Stimulated activated CD4-positive, alpha-beta T cell treated with anti-CD3 and anti-CD28 coated beads, TNF-alpha, amount 100 ng/mL, for 24 hours (primary cell): ENCODE measurements at regions not wholly inside any gene's neighbourhood (a gene's known extent, or its start where the extent isn't known, plus 50 kb on each side); places are given as distances from the start of the nearest gene placed in this dataset.

ENCODE experiments used
- DNase-seq, 3 experiments: peaks; one replicate each; pipeline ENCODE4 v3.0.0-alpha.2; 2020; ENCODE audit warnings: low read depth in 3 of 3

- DNase-seq = no peak
These were observed 703.7 kb downstream of the UQCRFS1 start for GRCh38 chr19:28509079-28509895.

- no peak for DNase-seq
These were observed 704.3 kb downstream of the UQCRFS1 start for GRCh38 chr19:28508666-28509065.

DNA sequence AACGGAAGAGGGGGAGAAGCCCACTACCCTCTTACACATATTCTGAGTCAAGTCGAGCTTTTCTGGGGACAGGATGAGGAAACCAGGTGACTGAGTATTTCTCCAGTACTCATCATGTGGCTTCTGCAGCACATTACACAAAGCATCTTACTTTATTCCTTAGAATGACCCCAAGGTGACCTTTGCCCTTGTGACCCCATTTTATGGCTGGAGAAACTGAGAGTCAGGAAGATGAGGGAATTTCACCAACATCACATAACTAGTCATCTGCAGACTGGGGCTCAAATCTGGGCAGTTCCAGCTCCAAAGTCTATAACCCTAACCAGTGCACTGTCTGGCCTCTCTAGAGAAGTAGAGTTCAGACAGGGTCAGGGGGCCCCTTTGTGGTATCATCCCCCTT, 707.0 kb downstream of the UQCRFS1 start:
- no peak for DNase-seq

GRCh38 chr19:28505134-28505533, 707.8 kb downstream of the UQCRFS1 start:
- DNase-seq = no peak

DNA sequence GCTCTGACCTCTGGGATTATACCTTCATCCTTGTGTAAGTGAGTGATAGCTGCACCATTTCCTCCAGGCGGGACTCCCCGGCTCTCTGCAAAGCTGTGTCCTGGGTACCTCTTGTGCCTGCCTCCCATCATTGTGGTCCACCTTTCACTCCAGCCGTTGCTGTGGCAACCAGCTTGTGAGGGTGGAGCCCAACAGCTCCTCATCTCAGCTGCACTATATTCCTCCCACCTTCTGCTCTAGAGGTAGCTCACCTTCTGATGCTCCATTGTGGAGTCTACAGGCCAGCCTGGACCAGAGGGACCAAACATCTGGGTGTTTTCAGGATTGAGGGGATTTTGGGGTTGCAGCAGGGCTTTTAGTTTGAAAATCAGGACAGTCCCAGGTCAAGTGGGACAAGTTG, 708.2 kb downstream of the UQCRFS1 start:
- no peak for DNase-seq

DNA sequence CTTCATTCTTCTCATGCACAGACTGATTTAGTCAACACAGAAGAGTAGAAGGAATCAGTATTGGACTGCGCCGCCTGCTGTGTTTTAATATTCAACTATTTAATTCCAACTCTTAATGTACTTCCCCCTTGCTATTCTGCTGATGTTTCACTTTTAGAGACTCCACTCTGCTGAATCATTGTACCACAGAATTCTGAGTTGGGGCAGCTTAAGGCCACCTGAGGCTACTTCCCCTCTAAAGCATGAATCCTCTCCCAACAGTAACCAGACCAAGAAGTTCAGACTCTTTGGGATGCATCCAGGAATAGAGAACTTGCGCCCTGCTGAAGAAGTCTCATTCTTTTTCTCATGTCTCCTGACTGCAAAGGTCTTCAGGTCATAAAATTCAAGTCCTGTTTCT, 708.8 kb downstream of the UQCRFS1 start:
- DNase-seq = no peak

DNA sequence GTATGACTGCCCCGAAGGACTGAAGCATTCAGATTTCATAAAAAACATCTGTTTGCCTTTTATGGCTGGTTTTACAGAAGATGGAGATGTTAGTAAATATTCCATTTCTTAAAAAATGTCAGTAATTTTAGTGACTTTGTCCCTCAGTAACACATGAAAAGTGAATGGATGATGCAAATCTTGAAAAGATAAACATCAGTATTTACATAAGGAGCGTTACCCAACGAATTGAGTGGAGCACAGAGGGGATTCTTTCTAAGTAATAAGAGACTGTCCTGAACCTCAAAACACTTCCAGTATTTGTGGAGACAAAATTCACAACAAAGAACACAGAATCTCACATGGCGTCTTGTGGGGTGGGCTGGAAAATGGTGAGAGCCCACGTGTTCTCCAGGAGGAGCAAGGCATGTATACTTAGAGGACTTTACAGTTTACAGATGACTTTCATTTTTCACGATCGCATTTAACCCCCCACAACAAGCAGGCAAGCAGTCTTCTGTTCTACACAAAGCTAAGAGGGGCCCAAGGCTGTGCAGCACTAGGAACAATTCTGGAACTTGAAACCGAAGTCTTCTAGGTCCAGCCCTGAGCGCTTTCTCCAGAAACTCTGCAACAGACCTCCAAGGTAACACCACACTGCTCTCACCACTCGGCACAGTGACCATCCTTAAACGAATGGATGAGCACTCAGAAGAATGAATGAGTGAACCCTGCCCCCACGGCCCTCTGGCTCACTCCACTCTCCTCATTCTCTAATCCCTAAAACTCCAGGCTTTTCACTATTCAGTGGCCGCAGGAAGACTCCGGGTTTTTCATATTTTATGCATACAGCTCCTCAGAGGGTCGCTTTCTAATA, 709.8 kb downstream of the UQCRFS1 start:
- no peak for DNase-seq

- no peak for DNase-seq
These were observed 711.0 kb downstream of the UQCRFS1 start for GRCh38 chr19:28501976-28502375.

DNA sequence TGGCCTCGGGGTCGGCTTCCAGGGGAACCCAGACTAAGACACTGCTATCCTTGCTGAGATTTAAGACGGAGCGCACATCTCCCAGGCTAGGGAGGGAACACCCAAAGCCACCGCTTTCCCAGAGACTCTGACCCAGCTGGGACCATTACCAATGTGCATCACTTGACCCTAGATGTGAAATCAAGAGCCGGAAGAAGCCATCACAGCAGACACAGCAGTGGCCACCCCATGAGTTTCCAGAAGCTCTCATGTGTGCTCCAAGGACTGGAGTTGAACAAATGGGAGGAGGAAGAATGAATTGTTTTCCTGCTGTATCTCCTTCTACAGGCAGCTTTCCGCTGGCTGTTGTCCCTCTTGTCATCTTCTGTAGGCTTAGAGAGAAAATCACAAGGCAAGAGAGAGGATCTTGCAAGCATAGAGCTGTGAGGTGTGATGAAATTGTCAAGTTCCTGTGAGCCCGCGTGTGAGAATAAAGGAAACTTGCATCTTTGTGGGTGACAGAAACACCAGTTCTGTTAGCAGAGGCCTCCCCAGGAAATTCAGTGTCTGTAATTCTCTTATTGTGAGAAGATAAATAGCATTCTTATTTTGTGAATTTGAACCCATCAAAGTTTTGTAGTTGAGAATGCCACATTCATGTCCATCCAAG, 711.8 kb downstream of the UQCRFS1 start:
- DNase-seq = no peak

DNA sequence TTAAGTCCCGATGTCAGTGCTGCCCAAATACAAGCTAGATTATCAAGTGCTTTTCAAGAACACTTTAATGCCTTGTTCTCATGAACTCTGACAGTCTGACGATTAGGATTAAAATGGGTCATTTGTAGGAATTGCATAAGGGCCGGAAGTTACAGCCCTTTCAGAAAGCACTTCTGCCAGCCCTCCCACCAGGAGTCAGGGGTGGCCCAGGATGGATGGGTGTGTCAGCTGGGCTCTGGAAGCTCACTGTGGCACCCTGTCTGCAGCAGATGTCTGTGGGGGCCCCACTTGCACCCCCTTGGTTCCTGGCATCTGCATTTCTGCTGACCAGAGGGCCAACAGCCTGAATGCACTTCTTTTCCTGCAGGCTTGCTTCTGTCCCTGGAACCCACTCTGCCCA, 712.7 kb downstream of the UQCRFS1 start:
- no peak for DNase-seq

DNA sequence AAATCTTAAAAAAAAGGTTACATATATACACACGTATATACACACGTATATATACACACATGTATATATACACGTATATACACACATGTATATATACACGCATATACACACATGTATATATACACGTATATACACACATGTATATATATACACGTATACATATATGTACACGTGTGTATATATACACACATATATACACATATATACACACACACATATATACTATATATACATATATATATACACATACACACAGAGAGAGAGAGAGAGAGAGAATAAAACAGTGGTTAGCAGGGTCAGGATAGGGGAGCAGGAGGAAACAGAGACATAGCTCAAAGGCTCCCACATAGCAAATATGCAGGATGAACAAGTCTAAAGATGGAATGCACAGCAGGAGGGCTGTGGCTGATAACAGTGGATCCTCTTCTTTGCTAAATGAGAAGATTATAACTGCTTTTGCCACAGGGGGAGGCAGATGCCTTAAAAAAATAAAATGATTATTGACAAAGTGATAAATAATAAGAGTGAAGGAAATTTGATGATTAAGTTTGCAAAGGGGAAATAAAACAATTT, 714.5 kb downstream of the UQCRFS1 start:
- no peak for DNase-seq

- DNase-seq = no peak
These were observed 715.1 kb downstream of the UQCRFS1 start for GRCh38 chr19:28497887-28498286.

GRCh38 chr19:28497137-28497536, 715.8 kb downstream of the UQCRFS1 start:
- no peak for DNase-seq

- DNase-seq = no peak
These were observed 717.9 kb downstream of the UQCRFS1 start for GRCh38 chr19:28495046-28495445.

DNA sequence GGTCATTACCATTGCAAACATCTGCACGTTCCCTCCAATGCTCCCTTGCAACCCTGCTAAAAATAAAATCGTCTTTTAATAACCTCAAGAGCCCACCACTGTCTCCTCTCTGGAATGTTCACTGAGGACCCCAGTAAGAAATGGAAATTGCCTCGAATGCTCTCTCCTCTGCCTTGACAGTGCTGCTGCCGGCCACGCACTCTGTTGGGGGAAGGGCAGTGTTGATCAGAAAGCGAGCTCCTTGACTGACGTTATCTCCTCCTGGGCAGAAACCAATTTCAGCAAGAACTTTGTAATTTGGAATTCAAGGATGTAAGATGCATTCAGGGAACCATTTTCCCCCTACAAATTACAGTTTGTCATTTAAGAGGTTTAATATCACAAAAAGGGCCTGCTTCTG, 718.5 kb downstream of the UQCRFS1 start:
- DNase-seq = no peak

DNA sequence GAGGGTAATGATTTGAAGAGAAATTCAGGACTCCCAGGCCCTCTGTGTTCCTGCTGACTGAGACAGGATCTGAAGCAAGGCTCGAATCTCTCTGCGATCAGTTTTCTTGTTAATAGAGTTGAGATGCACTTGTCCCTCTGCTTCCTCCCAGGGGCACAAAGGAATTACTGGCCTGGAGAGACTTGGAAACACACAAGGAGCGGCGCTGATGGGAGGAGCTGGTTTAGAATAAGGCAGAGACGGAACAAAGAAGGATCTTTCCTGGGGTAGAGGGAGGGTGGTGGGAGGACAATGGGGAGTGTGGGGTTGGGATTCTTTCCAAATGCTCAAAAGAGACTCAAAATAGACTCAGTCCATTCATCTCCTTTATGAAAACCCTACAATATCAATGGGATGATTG, 719.1 kb downstream of the UQCRFS1 start:
- DNase-seq = no peak

DNA sequence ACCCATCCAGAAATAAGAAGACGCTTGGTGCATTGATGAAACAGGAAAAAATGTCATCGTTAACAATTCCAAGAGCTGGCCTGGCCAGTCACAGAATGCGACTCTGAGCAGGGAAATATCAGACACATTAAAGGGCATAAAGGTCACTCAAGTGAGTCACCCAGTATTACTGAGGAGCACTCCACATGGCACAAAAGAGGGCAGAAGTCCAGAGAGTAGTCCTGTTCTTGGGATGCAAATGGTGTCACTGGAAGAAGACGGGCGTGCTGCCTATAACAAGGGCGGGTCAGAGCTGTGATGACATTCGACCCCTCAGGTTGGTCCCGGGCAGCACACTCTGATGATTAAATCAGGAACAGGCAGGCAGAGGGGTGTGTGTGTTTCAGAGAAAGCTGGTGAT, 720.3 kb downstream of the UQCRFS1 start:
- DNase-seq = no peak

DNA sequence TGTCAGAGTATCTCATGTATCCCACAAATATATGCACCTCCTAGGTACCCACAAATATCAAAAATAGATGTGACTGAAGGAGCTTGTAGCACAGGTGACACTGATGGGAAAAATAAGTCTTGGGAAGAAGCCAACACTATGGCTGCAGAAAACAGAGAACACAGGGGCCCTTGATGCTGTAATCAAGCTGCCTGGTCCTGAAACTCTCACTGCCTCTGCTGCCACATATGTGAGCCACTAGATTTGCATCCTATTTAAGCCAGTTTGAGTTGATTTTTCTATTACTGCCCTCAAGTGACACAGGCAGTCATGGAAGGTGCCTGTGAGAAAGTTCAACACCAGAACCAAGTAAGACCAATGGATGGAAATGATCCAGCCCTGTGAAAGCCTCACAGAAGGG, 720.8 kb downstream of the UQCRFS1 start:
- DNase-seq = no peak

- no peak for DNase-seq
These were observed 723.2 kb downstream of the UQCRFS1 start for GRCh38 chr19:28489776-28490175.

DNA sequence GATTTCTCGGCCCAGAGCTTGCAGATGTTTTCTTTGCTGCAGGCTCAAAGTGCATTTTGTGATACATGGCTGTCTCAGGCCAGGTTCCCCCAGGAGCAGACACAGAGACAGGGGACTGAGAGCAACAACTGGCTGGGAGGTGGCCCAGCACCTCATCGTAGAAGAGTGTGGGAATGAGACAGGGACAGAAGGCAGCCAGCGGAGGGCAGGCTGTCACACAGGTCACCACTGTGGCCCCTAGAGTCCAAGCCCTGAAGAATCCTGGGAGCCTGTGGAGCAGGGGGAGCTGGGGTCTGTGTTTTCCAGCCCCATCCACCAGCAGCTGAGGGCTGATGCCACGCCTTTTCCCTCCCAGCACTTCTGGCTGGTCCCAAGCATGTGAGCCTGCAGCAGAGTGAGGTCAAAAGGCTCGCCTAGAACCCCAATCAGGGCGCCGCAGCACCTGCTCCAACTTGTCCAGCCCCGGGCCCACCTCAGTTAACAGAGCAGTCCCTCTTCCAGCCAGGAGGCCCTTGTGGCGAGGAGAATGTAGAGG, 723.8 kb downstream of the UQCRFS1 start:
- no peak for DNase-seq

DNA sequence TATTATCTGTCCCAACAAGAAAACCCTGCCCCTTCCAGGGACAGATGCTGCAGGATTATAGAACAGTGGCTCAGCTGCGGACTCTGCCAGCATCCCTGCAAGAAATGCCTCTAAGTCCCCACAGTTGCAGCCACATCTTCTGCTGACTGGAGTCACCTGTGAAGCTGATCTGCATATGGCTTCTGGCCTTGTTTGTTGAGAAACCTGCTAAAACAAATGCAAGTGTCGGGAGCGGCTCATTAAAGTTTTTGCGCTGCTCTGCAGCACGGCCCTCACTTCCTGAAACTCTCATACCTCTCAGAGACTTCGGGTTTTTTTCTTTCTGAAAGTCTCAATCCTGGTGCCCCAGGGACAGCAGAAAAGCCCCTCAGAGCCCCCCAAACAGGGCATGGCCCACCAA, 725.0 kb downstream of the UQCRFS1 start:
- no peak for DNase-seq

- DNase-seq = no peak
These were observed 726.0 kb downstream of the UQCRFS1 start for GRCh38 chr19:28486926-28487325.
